GM18909 (cell line): ENCODE measurements at regions not wholly inside any gene's neighbourhood (a gene's known extent, or its start where the extent isn't known, plus 50 kb on each side); places are given as distances from the start of the nearest gene placed in this dataset.
"Not testable (repeated sequence)": the region's sequence is repeated elsewhere in the genome, so short reads cannot be mapped to it uniquely, and the experiment has no call there.

Source experiments
- ATAC-seq: cut with Tn5 transposase; IDR thresholded peaks from one replicate; pipeline ENCODE4 v1.9.1; 2021; ENCODE audit warnings: mild to moderate bottlenecking; ENCODE audit not compliant: unreplicated experiment, poor library complexity

DNA sequence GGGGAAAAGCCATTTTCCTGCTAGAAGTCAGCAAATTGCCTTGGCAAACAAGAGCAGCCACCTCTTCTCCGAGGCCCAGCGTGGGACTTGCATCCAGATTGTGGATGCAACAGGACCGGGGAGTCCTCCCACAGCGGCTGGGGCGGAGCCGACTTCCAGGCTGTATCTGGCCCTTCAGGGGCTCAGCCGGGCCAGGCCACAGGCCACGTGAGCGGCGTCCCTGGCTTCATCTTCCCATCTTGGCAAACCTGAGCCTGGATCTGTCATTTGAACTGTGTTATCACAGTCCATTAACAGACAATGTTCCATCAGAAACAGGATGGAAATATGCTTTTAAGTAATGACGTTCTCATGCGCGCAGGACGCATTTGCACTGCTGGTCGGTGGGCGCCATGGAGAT is 483.5 kb upstream of the SALL3 start:
- no peak for ATAC-seq

DNA sequence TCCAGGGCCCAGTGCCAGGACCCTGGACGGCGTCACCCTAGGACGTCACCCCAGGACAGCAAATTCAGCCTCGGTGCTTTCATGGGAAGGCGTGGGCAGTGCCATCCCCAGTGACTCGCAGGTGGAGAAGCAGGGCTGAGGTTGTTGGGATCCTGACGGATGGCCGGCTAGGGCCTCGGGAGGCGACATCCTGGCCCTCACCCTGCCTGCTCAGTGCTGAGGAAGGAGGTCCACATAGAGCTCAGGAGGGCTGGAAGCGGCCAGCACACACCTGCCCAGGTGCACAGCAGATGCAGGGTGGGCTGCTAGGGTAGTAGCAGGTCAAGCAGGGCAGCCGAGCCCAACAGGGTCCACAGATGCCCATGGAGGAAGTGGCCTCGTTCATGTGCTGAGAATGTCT is 482.0 kb upstream of the SALL3 start:
- no peak for ATAC-seq

DNA sequence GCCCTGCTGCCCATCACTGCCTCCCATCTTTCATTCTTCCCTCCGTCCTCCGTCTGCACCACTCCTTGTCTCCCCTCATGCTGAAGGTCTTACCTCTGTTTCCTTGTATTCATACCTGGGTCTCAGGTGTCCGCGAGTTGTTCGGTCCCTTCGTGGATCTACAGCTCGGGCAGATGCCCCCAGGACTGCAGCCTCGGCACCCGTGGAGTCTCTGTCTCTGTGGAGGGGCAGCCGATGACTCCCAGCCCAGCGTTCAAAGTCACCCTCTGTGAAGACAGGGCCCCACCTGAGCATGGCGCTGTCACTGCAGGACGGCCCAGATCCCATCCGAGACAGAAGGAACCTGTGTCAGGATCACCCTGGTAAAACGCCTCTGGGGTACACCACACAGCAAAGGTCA is 480.0 kb upstream of the SALL3 start:
- ATAC-seq, result no peak

DNA sequence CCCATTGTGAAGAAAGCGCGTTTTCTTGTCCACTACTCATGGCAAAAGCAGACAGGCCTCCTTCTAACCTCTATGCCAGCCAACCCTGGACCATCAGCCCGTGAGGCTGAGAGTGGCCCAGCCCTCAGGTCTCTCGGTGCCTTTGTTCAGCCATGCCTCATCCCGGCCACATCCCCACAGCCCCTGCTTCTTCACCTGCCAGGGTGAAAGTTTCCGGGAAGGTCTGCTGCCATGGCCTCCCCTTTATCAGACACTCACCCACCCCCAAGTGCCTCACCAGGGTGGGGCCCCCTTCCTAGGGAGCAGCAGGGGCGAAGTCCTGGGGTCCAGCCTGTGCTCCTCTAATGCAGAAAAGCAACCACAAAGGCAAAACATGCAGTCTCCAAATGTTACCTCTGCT is 478.4 kb upstream of the SALL3 start:
- ATAC-seq, result no peak

- ATAC-seq, result no peak
Observed at GRCh38 chr18:78503129-78503528, 476.5 kb upstream of the SALL3 start.

DNA sequence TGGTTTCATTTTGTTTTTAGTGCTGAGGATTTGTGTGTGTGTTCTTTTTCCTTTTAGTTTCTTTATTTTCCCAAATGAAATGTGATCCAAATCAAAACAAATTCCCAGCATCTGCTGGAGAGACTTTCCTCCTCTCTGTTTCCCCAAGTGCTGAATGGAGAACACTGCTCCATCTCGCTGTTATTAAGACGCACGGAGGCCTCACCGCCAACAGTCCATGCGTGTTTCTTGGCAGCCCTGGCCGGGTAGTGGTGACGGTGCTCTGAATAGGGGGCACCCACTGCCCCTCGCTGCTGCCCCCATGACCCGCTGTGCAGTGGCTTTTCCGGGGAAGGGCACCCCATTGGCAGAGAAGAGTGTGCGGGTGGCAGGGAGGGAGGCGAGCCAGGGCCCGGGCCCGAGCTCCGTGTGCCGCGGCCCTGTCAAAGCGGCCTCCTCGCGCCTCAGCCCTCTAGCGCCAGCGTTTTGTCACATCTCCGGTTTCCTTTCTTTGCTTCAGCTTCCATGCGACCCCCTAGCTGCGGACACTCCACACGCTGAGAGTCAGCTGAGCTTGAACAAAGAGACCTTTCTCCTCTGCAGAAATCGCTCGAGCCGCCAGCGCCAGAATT is 473.7 kb upstream of the SALL3 start:
- ATAC-seq, result no peak

- no peak for ATAC-seq
Observed at GRCh38 chr18:78507217-78507616, 472.4 kb upstream of the SALL3 start.

DNA sequence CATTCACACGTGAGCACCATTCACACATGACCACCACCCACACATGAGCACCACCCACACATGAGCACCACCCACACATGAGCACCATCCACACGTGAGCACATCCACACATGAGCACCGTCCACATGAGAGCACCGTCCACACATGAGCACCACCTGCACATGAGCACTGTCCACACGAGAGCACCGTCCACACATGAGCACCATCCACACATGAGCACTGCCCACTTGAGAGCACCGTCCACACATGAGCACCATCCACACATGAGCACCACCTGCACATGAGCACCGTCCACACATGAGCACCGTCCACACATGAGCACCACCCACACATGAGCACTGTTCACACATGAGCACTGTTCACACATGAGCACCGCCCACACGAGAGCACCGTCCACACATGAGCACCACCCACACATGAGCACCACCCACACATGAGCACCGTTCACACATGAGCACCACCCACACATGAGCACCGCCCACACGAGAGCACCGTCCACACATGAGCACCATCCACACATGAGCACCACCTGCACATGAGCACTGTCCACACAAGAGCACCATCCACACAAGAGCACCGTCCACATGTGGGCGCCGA is 471.3 kb upstream of the SALL3 start:
- not testable (repeated sequence) for ATAC-seq

GRCh38 chr18:78510091-78510490 is 469.5 kb upstream of the SALL3 start:
- no peak for ATAC-seq

GRCh38 chr18:78510636-78511035 is 469.0 kb upstream of the SALL3 start:
- ATAC-seq, result no peak

- no peak for ATAC-seq
Observed at GRCh38 chr18:78511666-78512601, 467.7 kb upstream of the SALL3 start.

DNA sequence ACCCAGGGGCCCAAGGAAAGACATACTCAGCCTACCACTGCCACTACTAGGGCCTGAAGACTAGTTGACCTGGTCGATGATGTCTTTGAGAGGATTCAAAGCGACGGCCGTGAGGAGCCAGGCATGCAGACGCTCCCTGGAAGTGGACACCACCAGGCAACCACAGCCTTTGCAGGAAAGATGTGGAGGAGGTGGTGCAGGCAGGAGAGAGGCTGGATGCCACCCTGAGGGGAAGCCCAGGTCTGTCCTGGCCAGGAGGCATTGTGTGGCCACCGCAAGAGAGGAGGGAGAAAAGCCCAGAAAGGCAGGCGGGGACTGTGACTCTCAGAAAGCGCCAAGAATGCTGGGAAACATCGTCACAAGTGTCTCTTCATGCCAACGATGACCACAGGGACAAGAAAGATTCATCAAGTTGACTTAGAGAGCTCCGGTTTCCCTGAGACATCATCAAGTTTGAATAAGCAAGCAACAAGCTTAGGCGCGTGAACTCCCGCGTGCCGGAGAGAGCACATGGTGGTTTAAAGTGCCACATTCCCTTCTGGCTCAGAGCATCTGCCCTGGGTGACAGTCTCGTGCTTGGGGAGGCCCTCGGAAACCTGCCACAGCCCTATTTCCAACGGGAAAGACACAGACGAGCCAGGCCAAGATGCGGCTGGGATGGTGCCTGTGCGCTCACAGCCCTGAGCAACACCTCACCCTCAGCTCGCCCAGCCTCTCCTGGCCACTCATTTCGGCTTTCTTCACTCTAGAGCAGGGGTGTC is 464.5 kb upstream of the SALL3 start:
- ATAC-seq, result no peak

DNA sequence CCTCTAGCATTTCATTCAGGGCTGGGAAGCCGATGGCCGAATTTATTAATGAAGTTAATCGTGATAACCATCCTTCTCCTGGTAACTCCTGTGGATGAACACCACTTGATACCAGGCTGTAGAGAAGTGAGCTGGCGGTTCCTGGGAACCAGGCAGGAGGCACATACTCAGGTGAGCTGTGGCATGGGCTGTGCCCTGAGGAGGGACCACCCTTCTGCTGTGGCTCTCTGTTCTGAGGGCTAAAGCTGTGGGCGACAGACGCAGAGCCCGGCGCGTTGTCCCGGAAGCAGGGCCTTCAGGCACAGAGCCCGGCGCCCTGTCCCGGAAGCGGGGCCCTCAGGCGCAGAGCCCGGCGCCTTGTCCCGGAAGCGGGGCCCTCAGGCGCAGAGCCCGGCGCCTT is 462.3 kb upstream of the SALL3 start:
- ATAC-seq, result no peak

DNA sequence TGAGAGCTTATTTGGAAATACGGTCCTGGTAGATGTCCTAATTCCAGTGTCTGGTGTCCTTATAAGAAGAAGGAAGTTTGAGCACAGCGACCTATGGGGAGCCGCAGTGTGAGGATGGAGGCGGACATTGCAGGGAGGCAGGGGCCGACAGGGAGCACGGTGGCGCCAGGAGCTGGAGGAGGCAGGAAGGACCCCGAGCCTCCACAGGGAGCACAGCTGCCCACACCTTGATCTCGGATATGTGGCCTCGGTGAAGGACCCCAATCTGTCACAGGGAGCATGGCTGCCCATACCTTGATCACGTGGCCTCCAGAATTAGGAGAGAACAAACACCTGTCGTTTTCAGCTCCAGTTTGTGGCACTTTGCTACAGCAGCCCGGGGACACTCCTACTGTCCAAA is 461.6 kb upstream of the SALL3 start:
- ATAC-seq, result no peak

GRCh38 chr18:78518805-78519204 is 460.8 kb upstream of the SALL3 start:
- ATAC-seq, result no peak

DNA sequence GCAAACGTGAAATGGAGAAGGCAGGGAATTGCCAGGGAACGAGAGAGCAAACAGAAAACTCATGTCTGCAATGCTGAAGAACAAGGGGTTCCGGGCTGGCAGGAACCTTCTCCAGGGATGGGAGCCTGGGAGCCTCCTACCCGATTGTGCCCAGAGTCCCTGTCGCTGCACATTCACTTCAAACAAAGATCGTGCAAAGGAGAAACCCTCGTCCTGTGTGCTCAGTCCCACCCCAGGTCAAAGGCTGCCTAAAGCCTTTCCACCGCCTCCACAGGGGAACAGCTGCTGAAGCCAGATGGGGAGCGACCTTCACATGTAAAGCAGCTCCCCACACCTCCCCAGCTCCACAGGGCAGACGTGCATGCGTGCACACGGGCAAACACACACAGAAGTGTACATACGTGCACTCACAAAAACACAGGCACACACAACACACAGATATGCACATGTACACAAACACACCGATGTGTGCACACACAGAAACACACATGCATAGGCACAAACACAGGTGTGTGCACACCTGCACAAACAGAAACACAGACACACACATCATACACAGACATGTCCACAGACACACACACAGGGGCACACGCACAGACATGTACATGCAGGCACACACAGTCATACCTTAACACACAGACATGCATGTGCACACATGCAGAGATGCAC is 460.1 kb upstream of the SALL3 start:
- no peak for ATAC-seq

DNA sequence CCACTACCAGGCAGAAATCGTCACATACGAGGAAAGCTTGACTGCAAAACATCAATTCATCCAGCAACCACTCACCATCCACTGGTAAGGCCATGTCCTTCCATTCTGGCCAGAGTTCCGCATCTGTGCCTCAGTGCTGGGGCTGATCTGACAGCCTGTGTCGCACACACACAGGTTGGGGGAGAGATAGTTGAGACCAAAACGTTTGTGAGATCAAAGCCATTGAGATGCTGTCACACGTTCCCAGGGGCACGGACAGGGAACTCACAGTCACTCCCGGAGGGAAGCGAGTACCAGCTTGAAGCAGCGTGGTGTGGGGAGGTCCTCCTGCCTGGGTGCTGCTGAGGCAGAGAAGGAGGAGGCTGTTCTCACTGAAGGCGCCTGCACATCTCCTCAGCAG is 458.5 kb upstream of the SALL3 start:
- ATAC-seq, result no peak

- ATAC-seq, result no peak
Observed at GRCh38 chr18:78521744-78522143, 457.9 kb upstream of the SALL3 start.

GRCh38 chr18:78522507-78522906 is 457.1 kb upstream of the SALL3 start:
- ATAC-seq, result no peak

- no peak for ATAC-seq
Observed at GRCh38 chr18:78523850-78524249, 455.8 kb upstream of the SALL3 start.
